Astrocyte of the cerebellum (primary cell): ENCODE measurements at regions not wholly inside any gene's neighbourhood (a gene's known extent, or its start where the extent isn't known, plus 50 kb on each side); places are given as distances from the start of the nearest gene placed in this dataset.

Experiments
- DNase-seq: peaks from one replicate; pipeline ENCODE4 v3.0.0-alpha.2; 2011; ENCODE audit warnings: low read depth
- H3K4me3 ChIP-seq: 2 replicates; pipeline ENCODE4 v1.5.1; 2011; ENCODE audit warnings: mild to moderate bottlenecking, low read depth, low read length, moderate library complexity
- CTCF ChIP-seq: IDR thresholded peaks from 2 replicates; pipeline ENCODE4 v1.5.1; 2012; ENCODE audit warnings: low read length, low read depth, moderate library complexity, mild to moderate bottlenecking; ENCODE audit errors: missing control alignments
- in situ Hi-C: cut with HindIII; loops from 2 replicates; pipeline ENCODE4 v1.10.0; 2017; ENCODE audit warnings: low sequenced_read_pairs

- no peak overlapping the region for H3K4me3 ChIP-seq
- DNase-seq = no peak
- TF ChIP-seq CTCF = no peak
- in situ Hi-C loops = no loop called here
Measured at GRCh38 chr5:161167016-161167767, 315.2 kb upstream of the ATP10B start.

GRCh38 chr5:161165998-161166660, 314.1 kb upstream of the ATP10B start:
- in situ Hi-C loops = no loop called here
- no peak for TF ChIP-seq CTCF
- no peak for DNase-seq
- no peak overlapping the region for H3K4me3 ChIP-seq

- DNase-seq = no peak
- in situ Hi-C loops = loop anchor here (5.0 kb wide), 1 partner anchor 46 kb away; no protein-coding TSS in a partner anchor
Measured at GRCh38 chr5:161157925-161158324, 305.9 kb upstream of the ATP10B start.

GRCh38 chr5:161155451-161155850, 303.4 kb upstream of the ATP10B start:
- TF ChIP-seq CTCF = no peak
- DNase-seq = no peak
- no peak overlapping the region for H3K4me3 ChIP-seq
- in situ Hi-C loops = loop anchor here (5.0 kb wide), 1 partner anchor 43 kb away; no protein-coding TSS in a partner anchor

More at GRCh38 chr5:161157925-161158324, 305.9 kb upstream of the ATP10B start:
- no peak overlapping the region for H3K4me3 ChIP-seq
- TF ChIP-seq CTCF = no peak

- TF ChIP-seq CTCF = no peak
- no peak overlapping the region for H3K4me3 ChIP-seq
- DNase-seq = no peak
- in situ Hi-C loops = no loop called here
Measured at GRCh38 chr5:161152415-161152940, 300.5 kb upstream of the ATP10B start.

- in situ Hi-C loops = no loop called here
- no peak for DNase-seq
- no peak for TF ChIP-seq CTCF
- no peak overlapping the region for H3K4me3 ChIP-seq
Measured at GRCh38 chr5:161150441-161150988, 298.5 kb upstream of the ATP10B start.
